Lung (tissue), 11 donors: ENCODE measurements at regions not wholly inside any gene's neighbourhood (a gene's known extent, or its start where the extent isn't known, plus 50 kb on each side); places are given as distances from the start of the nearest gene placed in this dataset.

Source experiments
- ATAC-seq: fragments of 200-7000 bp; cut with Tn5 transposase; one replicate; pipeline ENCODE4 v1.9.1; 2020; ENCODE audit warnings: moderate number of reproducible peaks; ENCODE audit not compliant: insufficient read depth, low FRiP score
- DNase-seq, 3 donors: peaks; one replicate each; pipeline ENCODE4 v3.0.0-alpha.2; 2013 to 2017
- H3K27ac ChIP-seq, 2 donors: one replicate each; pipeline ENCODE4 v1.5.1; 2013; ENCODE audit warnings: mild to moderate bottlenecking in 2 of 2, moderate library complexity in 2 of 2, control low read depth in 1 of 2, inconsistent platforms in 1 of 2, low read depth in 1 of 2, low read length in 1 of 2
- H3K27me3 ChIP-seq, 3 donors: one replicate each; pipeline ENCODE4 v1.5.1; 2013; ENCODE audit warnings: low read length in 2 of 3; ENCODE audit not compliant: control insufficient read depth in 3 of 3, insufficient read depth in 3 of 3
- H3K36me3 ChIP-seq, 4 donors: one replicate each; pipeline ENCODE4 v1.5.1; 2013; ENCODE audit warnings: low read length in 4 of 4, mild to moderate bottlenecking in 1 of 4, moderate library complexity in 1 of 4; ENCODE audit not compliant: control insufficient read depth in 4 of 4, insufficient read depth in 4 of 4
- H3K4me1 ChIP-seq, 5 donors: one replicate each; pipeline ENCODE4 v1.5.1; 2013; ENCODE audit warnings: low read length in 5 of 5, mild to moderate bottlenecking in 2 of 5, moderate library complexity in 1 of 5; ENCODE audit not compliant: control insufficient read depth in 5 of 5, insufficient read depth in 5 of 5
- H3K4me3 ChIP-seq: one replicate; pipeline ENCODE4 v1.5.1; 2013; ENCODE audit warnings: mild to moderate bottlenecking, control low read depth, moderate library complexity
- H3K9ac ChIP-seq, 2 donors: one replicate each; pipeline ENCODE4 v1.5.1; 2013; ENCODE audit warnings: low read length in 2 of 2, control low read depth in 1 of 2; ENCODE audit not compliant: insufficient read depth in 1 of 2
- H3K9me3 ChIP-seq, 4 donors: one replicate each; pipeline ENCODE4 v1.5.1; 2013; ENCODE audit warnings: low read length in 3 of 4, mild to moderate bottlenecking in 1 of 4, moderate library complexity in 1 of 4; ENCODE audit not compliant: control insufficient read depth in 4 of 4, insufficient read depth in 3 of 4
- CTCF ChIP-seq: IDR thresholded peaks from 2 replicates; pipeline ENCODE4 v1.5.1; 2012; ENCODE audit warnings: mild to moderate bottlenecking; ENCODE audit errors: control extremely low read depth, extremely low read depth
- WGBS, 2 donors: extraction: QIAGEN DNeasy Blood & Tissue Kit; methylation state at CpG; one replicate each; pipeline ENCODE4 v1.1.7; 2013; 5-methylcytosine and 5-hydroxymethylcytosine counted together
- donor health status: control.
- donor health status: control.
- donor health status: Bipolar disorder and iron deficiency.
- donor health status: healthy.
- donor health status: DM: yes; HTN: yes; CAD: no.

DNA sequence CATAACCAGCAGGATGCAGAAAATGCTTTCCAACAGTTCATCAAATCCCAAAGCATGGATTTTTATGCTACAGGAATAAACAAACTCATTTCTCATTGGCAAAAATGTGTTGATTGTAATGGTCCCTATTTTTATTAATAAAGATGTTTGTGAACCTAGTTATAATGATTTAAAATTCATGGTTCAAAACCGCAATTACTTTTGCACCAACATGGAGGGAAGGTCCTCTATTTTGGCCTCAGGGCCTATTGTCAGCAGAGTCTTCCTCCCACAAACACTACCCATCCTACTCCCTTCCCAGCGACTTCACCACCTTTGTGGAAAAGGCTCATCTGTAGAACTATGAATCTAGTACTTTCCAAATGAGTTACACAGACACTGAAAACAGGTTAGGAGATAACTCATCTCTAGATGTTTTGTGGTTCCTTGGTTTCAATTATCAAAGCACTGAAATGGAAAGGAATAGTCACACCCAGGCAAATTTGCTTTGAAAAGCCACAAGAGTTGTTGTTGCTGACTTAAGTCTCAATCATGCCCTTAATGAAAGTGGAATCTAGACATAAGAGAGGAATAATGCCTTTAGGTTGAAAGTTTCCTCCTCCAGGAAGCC, 59.4 kb upstream of the FRMD4A start:
- no peak for TF ChIP-seq CTCF
- no peak overlapping the region for H3K4me3 ChIP-seq
- no peaks in the 10 kb centered on the region for H3K4me1 ChIP-seq
- 90 to 93% methylated on average over 2 of the region's 2 CpGs for WGBS, 2 donors
- H3K9me3 ChIP-seq, result peaks cover 0 to 5% (median 1%) of the 10 kb centered on the region in 4 donors
- no peak overlapping the region for H3K27ac ChIP-seq
- no peak overlapping the region for H3K9ac ChIP-seq
- ATAC-seq (no peak), DNase-seq (no peak)
- peaks cover 0 to 2% (median 0%) of the 10 kb centered on the region in 3 donors for H3K27me3 ChIP-seq
- H3K36me3 ChIP-seq, result no peaks in the 10 kb centered on the region

DNA sequence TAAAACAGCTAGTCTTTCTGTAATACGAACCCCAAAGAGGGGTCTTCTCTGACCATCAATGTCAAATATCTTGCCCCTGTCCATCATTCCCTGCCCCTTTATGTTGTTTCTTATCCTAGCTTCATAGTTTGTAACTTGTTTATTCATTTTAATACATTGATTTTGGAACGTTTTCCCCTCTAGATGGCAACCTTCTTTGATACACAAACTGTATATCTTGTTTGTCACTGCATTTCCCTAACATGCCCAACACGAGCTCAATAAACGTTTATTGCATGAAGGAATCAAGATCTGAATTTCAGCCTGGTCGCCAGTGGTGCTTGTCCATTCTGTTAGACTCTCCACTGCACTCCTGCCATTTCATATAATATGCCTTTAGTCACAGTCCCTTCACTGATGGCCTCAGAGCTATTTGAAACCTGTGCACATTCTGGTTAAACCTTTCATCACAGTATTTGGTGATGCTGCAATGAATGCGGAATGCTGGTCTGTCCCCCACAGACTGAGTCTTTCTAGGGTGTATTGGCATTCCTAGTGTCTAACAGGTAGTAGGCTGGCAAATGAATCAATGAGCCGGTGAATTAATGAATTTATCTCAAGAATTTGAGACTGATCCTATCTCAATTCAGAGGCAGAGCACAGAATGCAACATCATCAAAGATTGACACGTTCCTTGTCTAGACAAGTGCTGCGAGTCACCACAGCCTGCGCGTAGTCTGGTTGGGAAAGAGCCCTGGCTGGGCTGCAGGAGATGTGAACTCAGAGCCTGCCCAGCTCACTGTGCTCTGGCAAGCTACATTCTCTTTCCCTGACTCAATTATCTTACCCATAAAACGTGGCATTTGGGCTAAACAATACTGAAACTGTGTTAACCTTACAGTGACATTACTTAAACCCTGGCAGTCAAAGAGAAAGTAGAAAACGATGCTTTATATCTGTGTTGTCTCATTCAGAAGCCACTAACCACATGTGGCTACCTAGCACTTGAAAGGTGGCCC, 55.2 kb upstream of the FRMD4A start:
- Histone ChIP-seq H3K9ac (no peak overlapping the region), H3K27ac (no peak overlapping the region), H3K4me3 (no peak overlapping the region), H3K4me1 (no peaks in the 10 kb centered on the region), H3K36me3 (no peaks in the 10 kb centered on the region), H3K9me3 (peaks cover 0 to 3% (median 1%) of the 10 kb centered on the region in 4 donors), H3K27me3 (peaks cover 0 to 2% (median 0%) of the 10 kb centered on the region in 3 donors)
- 61 to 73% methylated on average over 13 of the region's 13 CpGs for WGBS, 2 donors
- TF ChIP-seq CTCF, result no peak
- ATAC-seq (no peak), DNase-seq (peak in 2 of 3 donors; percentile 16 to 23)

DNA sequence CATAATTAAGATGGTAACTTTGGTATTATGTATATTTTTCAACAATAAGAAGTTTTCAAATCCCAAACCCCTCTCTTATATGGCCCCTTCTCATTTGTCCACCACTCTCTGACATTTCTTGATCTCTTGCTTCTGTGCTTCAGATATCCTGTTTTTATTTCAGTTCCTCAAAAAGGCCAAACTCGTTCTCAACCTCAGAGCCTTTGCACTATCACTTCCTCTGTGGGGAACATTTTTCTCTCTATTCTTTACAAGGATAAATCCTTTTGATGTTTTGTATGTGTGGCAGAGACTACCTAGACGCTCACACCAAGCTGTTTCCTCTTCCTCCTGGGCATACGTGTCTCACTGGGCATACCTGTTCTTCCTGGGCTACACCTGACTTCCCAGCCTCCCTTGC, 54.2 kb upstream of the FRMD4A start:
- Histone ChIP-seq H3K4me1 (no peaks in the 10 kb centered on the region), H3K27me3 (peaks cover 0 to 2% (median 0%) of the 10 kb centered on the region in 3 donors), H3K9ac (no peak overlapping the region), H3K4me3 (no peak overlapping the region), H3K9me3 (peaks cover 0 to 3% (median 1%) of the 10 kb centered on the region in 4 donors), H3K27ac (no peak overlapping the region), H3K36me3 (no peaks in the 10 kb centered on the region)
- ATAC-seq (no peak), DNase-seq (no peak)
- TF ChIP-seq CTCF, result no peak
- 20 to 24% methylated on average over 3 of the region's 3 CpGs for WGBS, 2 donors
